ENCODE measurements at regions not wholly inside any gene's neighbourhood (a gene's known extent, or its start where the extent isn't known, plus 50 kb on each side); places are given as distances from the start of the nearest gene placed in this dataset.

DNA sequence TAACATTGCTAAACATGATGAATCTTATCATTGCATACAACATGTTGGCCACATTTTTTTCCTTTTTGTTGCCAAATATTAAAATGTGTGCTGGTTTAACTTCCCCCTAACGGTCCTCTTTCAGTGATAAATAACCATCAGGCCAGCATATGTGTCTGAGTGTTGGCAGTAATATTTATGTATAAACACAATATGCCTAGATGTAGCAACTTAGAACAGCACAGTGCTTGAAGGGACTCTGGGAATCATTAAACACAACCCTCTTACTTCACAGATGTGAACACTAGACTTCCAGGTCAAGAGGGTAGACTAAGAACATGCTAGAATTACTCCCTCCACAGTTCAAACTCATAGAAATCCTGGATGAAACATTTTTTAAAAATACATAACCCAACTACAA lies 581.8 kb downstream of the PLPP3 start:
- Histone ChIP-seq H3K4me3 (ENCODE audit: low read length, poor library complexity, severe bottlenecking) (no peak overlapping the region), H3K9me2 (replicated peaks; ENCODE audit: low read depth, low read length) (no peaks in the 10 kb centered on the region), H3K9me3 (ENCODE audit: insufficient read depth, low read depth, low read length) (no peaks in the 10 kb centered on the region), H3F3A (ENCODE audit: low read depth) (no peaks in the 10 kb centered on the region), H3K9ac (ENCODE audit: low read depth, low read length, poor library complexity, severe bottlenecking) (no peak overlapping the region), H3K4me2 (ENCODE audit: low read depth, low read length, poor library complexity, severe bottlenecking) (no peak overlapping the region), H3K4me1 (ENCODE audit: insufficient read depth, low read length, poor library complexity, severe bottlenecking) (no peaks in the 10 kb centered on the region), H4K20me1 (ENCODE audit: insufficient read depth, low read length, poor library complexity, severe bottlenecking) (no peaks in the 10 kb centered on the region), H2AFZ (ENCODE audit: low read length) (no peak overlapping the region), H3K27me3 (ENCODE audit: insufficient read depth, low read length, poor library complexity, severe bottlenecking) (no peaks in the 10 kb centered on the region), H3K36me3 (ENCODE audit: insufficient read depth, low read length) (no peaks in the 10 kb centered on the region), H3K79me2 (ENCODE audit: insufficient read depth, low read length) (no peaks in the 10 kb centered on the region)
- TF ChIP-seq EZH2phosphoT487 (IDR thresholded peaks at IDR 0.05; ENCODE audit: borderline replicate concordance) = no peak
- TF ChIP-seq, protein P1, sequence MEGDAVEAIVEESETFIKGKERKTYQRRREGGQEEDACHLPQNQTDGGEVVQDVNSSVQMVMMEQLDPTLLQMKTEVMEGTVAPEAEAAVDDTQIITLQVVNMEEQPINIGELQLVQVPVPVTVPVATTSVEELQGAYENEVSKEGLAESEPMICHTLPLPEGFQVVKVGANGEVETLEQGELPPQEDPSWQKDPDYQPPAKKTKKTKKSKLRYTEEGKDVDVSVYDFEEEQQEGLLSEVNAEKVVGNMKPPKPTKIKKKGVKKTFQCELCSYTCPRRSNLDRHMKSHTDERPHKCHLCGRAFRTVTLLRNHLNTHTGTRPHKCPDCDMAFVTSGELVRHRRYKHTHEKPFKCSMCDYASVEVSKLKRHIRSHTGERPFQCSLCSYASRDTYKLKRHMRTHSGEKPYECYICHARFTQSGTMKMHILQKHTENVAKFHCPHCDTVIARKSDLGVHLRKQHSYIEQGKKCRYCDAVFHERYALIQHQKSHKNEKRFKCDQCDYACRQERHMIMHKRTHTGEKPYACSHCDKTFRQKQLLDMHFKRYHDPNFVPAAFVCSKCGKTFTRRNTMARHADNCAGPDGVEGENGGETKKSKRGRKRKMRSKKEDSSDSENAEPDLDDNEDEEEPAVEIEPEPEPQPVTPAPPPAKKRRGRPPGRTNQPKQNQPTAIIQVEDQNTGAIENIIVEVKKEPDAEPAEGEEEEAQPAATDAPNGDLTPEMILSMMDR (conservative IDR thresholded peaks at IDR 0.05; ENCODE audit: low read length) = no peak

DNA sequence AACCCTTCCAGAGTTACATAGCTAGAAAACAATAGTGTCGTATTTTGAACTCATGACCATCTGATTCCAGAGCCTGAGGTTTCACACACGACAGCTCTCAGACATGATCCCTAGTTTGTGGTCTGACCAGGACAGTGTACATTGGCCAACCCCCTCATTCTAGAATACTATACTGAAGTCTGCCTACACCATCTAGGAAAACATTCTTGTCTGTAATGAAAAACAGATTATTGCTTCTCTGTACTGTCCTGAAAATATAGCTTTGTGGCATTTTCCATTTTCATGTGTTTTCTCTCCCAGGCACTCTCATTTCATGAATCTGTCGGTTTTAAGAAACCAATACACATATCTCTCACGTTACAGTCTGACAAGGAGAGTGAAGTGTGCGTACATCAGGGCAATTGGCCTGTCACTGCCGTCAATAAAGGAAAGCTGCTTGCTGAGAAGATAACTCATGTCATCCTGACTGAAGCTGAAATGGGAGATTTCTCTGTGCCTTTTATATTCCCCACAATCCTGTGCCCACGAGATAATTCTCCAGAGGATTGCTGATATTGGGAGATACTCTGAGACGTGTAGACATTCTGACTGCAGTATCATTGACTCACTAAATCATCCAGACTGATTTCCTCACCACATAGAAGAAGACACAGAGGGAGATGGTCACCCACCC lies 585.6 kb downstream of the PLPP3 start:
- no peaks in the 10 kb centered on the region for H3K79me2 ChIP-seq (ENCODE audit: insufficient read depth, low read length)
- H2AFZ ChIP-seq (ENCODE audit: low read length) = no peak overlapping the region
- no peak overlapping the region for H3K9ac ChIP-seq (ENCODE audit: low read depth, low read length, poor library complexity, severe bottlenecking)
- H3K4me1 ChIP-seq (ENCODE audit: insufficient read depth, low read length, poor library complexity, severe bottlenecking) = no peaks in the 10 kb centered on the region
- no peak overlapping the region for H3K4me3 ChIP-seq (ENCODE audit: low read length, poor library complexity, severe bottlenecking)
- TF ChIP-seq, protein P1 (conservative IDR thresholded peaks at IDR 0.05; ENCODE audit: low read length) = no peak
- no peak for TF ChIP-seq EZH2phosphoT487 (IDR thresholded peaks at IDR 0.05; ENCODE audit: borderline replicate concordance)
- H3K9me2 ChIP-seq (replicated peaks; ENCODE audit: low read depth, low read length) = no peaks in the 10 kb centered on the region
- H3K9me3 ChIP-seq (ENCODE audit: insufficient read depth, low read depth, low read length) = 0 out of 2 replicates have a peak, but pooled peaks cover 4% of the 10 kb centered on the region
- no peaks in the 10 kb centered on the region for H3K36me3 ChIP-seq (ENCODE audit: insufficient read depth, low read length)
- no peaks in the 10 kb centered on the region for H3F3A ChIP-seq (ENCODE audit: low read depth)
- no peaks in the 10 kb centered on the region for H4K20me1 ChIP-seq (ENCODE audit: insufficient read depth, low read length, poor library complexity, severe bottlenecking)
- H3K4me2 ChIP-seq (ENCODE audit: low read depth, low read length, poor library complexity, severe bottlenecking) = no peak overlapping the region
- no peaks in the 10 kb centered on the region for H3K27me3 ChIP-seq (ENCODE audit: insufficient read depth, low read length, poor library complexity, severe bottlenecking)

DNA sequence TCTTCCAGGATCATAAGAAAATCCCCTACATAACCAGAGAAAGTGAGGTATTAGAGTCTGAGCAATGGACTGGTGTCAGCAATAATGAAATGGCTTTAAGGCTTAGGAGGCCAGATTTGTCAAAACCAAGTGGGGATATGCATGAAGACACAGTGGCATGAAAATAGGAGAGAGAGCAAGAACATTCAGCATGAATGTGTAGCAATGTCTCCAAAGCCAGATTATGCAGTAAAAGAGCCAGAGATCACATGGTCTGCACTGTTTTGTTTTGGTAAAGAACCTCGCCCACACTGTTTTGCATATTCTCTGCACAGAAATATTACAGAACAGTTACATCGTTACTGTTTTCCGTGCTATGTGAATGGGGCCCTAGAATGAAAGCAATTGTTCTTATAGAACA lies 589.4 kb downstream of the PLPP3 start:
- no peak overlapping the region for H3K4me2 ChIP-seq (ENCODE audit: low read depth, low read length, poor library complexity, severe bottlenecking)
- no peak overlapping the region for H2AFZ ChIP-seq (ENCODE audit: low read length)
- no peaks in the 10 kb centered on the region for H3K9me2 ChIP-seq (replicated peaks; ENCODE audit: low read depth, low read length)
- TF ChIP-seq, protein P1 (conservative IDR thresholded peaks at IDR 0.05; ENCODE audit: low read length) = no peak
- no peak for TF ChIP-seq EZH2phosphoT487 (IDR thresholded peaks at IDR 0.05; ENCODE audit: borderline replicate concordance)
- H3K9me3 ChIP-seq (ENCODE audit: insufficient read depth, low read depth, low read length) = 0 out of 2 replicates have a peak, but pooled peaks cover 4% of the 10 kb centered on the region
- H4K20me1 ChIP-seq (ENCODE audit: insufficient read depth, low read length, poor library complexity, severe bottlenecking) = no peaks in the 10 kb centered on the region
- H3F3A ChIP-seq (ENCODE audit: low read depth) = no peaks in the 10 kb centered on the region
- no peaks in the 10 kb centered on the region for H3K36me3 ChIP-seq (ENCODE audit: insufficient read depth, low read length)
- no peaks in the 10 kb centered on the region for H3K27me3 ChIP-seq (ENCODE audit: insufficient read depth, low read length, poor library complexity, severe bottlenecking)
- no peak overlapping the region for H3K4me3 ChIP-seq (ENCODE audit: low read length, poor library complexity, severe bottlenecking)
- no peak overlapping the region for H3K9ac ChIP-seq (ENCODE audit: low read depth, low read length, poor library complexity, severe bottlenecking)
- no peaks in the 10 kb centered on the region for H3K4me1 ChIP-seq (ENCODE audit: insufficient read depth, low read length, poor library complexity, severe bottlenecking)
- no peaks in the 10 kb centered on the region for H3K79me2 ChIP-seq (ENCODE audit: insufficient read depth, low read length)

Measured in Loucy (cell line).